GM23248 (cell line): ENCODE measurements at regions not wholly inside any gene's neighbourhood (a gene's known extent, or its start where the extent isn't known, plus 50 kb on each side); places are given as distances from the start of the nearest gene placed in this dataset.
"Not testable (repeated sequence)": the region's sequence is repeated elsewhere in the genome, so short reads cannot be mapped to it uniquely, and the experiment has no call there.

Experiments
- DNase-seq: peaks from one replicate; pipeline ENCODE4 v3.0.0-alpha.2; 2015
- H2AFZ ChIP-seq: fragments of 200-600 bp; sonication (generic); 2 replicates; pipeline ENCODE4 v1.6.1; 2016; ENCODE audit warnings: antibody characterized with exemption
- H3F3A ChIP-seq: fragments of 200-600 bp; sonication (generic); 2 replicates; pipeline ENCODE4 v1.6.1; 2016; ENCODE audit warnings: mild to moderate bottlenecking, antibody characterized with exemption, mixed run types; ENCODE audit not compliant: insufficient read depth
- H3K27ac ChIP-seq: fragments of 200-600 bp; sonication (generic); 2 replicates; pipeline ENCODE4 v1.5.1; 2016; ENCODE audit warnings: mild to moderate bottlenecking
- H3K27me3 ChIP-seq: fragments of 200-600 bp; sonication (generic); replicated peaks from 2 replicates; pipeline ENCODE4 v1.6.1; 2016; ENCODE audit warnings: mild to moderate bottlenecking; ENCODE audit not compliant: insufficient read depth
- H3K36me3 ChIP-seq: fragments of 200-600 bp; sonication (generic); 2 replicates; pipeline ENCODE4 v1.6.1; 2016; ENCODE audit warnings: low read depth, mild to moderate bottlenecking
- H3K4me1 ChIP-seq: fragments of 200-600 bp; sonication (generic); 2 replicates; pipeline ENCODE4 v1.6.1; 2016; ENCODE audit warnings: mild to moderate bottlenecking; ENCODE audit not compliant: insufficient read depth
- H3K4me2 ChIP-seq: fragments of 200-600 bp; sonication (generic); one replicate; pipeline ENCODE4 v1.6.1; 2016; ENCODE audit warnings: mild to moderate bottlenecking; ENCODE audit not compliant: unreplicated experiment
- H3K4me3 ChIP-seq: fragments of 200-600 bp; sonication (generic); 2 replicates; pipeline ENCODE4 v1.5.1; 2016; ENCODE audit warnings: mild to moderate bottlenecking
- H3K79me2 ChIP-seq: fragments of 200-600 bp; sonication (generic); 2 replicates; pipeline ENCODE4 v1.6.1; 2016; ENCODE audit warnings: mild to moderate bottlenecking; ENCODE audit not compliant: insufficient read depth
- H3K9ac ChIP-seq: fragments of 200-600 bp; sonication (generic); 2 replicates; pipeline ENCODE4 v1.6.1; 2016; ENCODE audit warnings: mild to moderate bottlenecking
- H3K9me2 ChIP-seq: fragments of 200-600 bp; sonication (generic); 2 replicates; pipeline ENCODE4 v1.6.1; 2016; ENCODE audit warnings: mixed run types, mild to moderate bottlenecking, moderate library complexity; ENCODE audit not compliant: insufficient read depth
- H3K9me3 ChIP-seq: fragments of 200-600 bp; sonication (generic); one replicate; pipeline ENCODE4 v1.6.1; 2017; ENCODE audit warnings: low read depth
- H4K20me1 ChIP-seq: fragments of 200-600 bp; sonication (generic); 2 replicates; pipeline ENCODE4 v1.6.0; 2016; ENCODE audit not compliant: insufficient read depth
- EZH2 ChIP-seq: fragments of 200-600 bp; sonication (generic); IDR thresholded peaks from 2 replicates; pipeline ENCODE4 v1.6.1; 2018; ENCODE audit warnings: antibody characterized with exemption, mild to moderate bottlenecking; ENCODE audit not compliant: insufficient read depth, poor library complexity, severe bottlenecking
- EZH2phosphoT487 ChIP-seq: fragments of 200-600 bp; sonication (generic); IDR thresholded peaks from 2 replicates; pipeline ENCODE4 v1.6.1; 2018; ENCODE audit warnings: antibody characterized with exemption, moderate library complexity, mild to moderate bottlenecking, low read depth; ENCODE audit not compliant: insufficient read depth
- WGBS, 2 experiments: methylation state at CpG; one replicate each; pipeline ENCODE4 v1.1.6; 2015 to 2017; ENCODE audit warnings: low lambda C conversion rate in 2 of 2, low coverage in 1 of 2; ENCODE audit errors: missing lambda C conversion rate in 2 of 2; 5-methylcytosine and 5-hydroxymethylcytosine counted together
- in situ Hi-C: fragments of 300-500 bp; cut with MboI; formaldehyde crosslinking; loops from 2 replicates; pipeline ENCODE4 v1.15.0; 2020

GRCh38 chr10:124170631-124171030, 77.2 kb upstream of the CHST15 start:
- TF ChIP-seq EZH2, result no peak
- TF ChIP-seq EZH2phosphoT487, result no peak
- Histone ChIP-seq H3K4me2 (no peak overlapping the region), H3F3A (no peaks in the 10 kb centered on the region), H3K4me3 (no peak overlapping the region), H3K4me1 (no peaks in the 10 kb centered on the region), H3K36me3 (no peaks in the 10 kb centered on the region), H4K20me1 (no peaks in the 10 kb centered on the region), H3K27ac (no peak overlapping the region), H3K9me2 (no peaks in the 10 kb centered on the region), H3K79me2 (no peaks in the 10 kb centered on the region), H3K9ac (no peak overlapping the region), H3K9me3 (no peaks in the 10 kb centered on the region), H2AFZ (no peak overlapping the region), H3K27me3 (no peaks in the 10 kb centered on the region; the same call in 1 of the 2 replicates)
- in situ Hi-C loops, result no loop called here
- DNase-seq, result no peak
- 39% methylated on average over 7 of the region's 7 CpGs for WGBS, 2 experiments

GRCh38 chr10:124168991-124169802, 75.8 kb upstream of the CHST15 start:
- Histone ChIP-seq H3K27ac (no peak overlapping the region), H3K9me3 (no peaks in the 10 kb centered on the region), H3K4me2 (no peak overlapping the region), H3F3A (no peaks in the 10 kb centered on the region), H3K4me1 (no peaks in the 10 kb centered on the region), H3K79me2 (no peaks in the 10 kb centered on the region), H4K20me1 (no peaks in the 10 kb centered on the region), H3K9me2 (no peaks in the 10 kb centered on the region), H3K9ac (no peak overlapping the region), H3K36me3 (no peaks in the 10 kb centered on the region), H3K27me3 (no peaks in the 10 kb centered on the region; the same call in 1 of the 2 replicates), H2AFZ (no peak overlapping the region), H3K4me3 (no peak overlapping the region)
- in situ Hi-C loops, result no loop called here
- WGBS, 2 experiments, result 55 to 57% methylated on average over 17 of the region's 17 CpGs
- DNase-seq, result no peak
- no peak for TF ChIP-seq EZH2phosphoT487
- no peak for TF ChIP-seq EZH2

- no peak for DNase-seq
- no peaks in the 10 kb centered on the region for H4K20me1 ChIP-seq
- no peaks in the 10 kb centered on the region for H3K79me2 ChIP-seq
- no peaks in the 10 kb centered on the region for H3K36me3 ChIP-seq
- H3K9ac ChIP-seq, result no peak overlapping the region
- in situ Hi-C loops, result no loop called here
- H3K27ac ChIP-seq, result no peak overlapping the region
- no peaks in the 10 kb centered on the region for H3K9me2 ChIP-seq
- no peak overlapping the region for H3K4me3 ChIP-seq
- H3K4me2 ChIP-seq, result no peak overlapping the region
- H3F3A ChIP-seq, result no peaks in the 10 kb centered on the region
- H3K9me3 ChIP-seq, result no peaks in the 10 kb centered on the region
- no peaks in the 10 kb centered on the region; the same call in 1 of the 2 replicates for H3K27me3 ChIP-seq
- no peaks in the 10 kb centered on the region for H3K4me1 ChIP-seq
- 44 to 46% methylated on average over 5 of the region's 5 CpGs for WGBS, 2 experiments
- no peak overlapping the region for H2AFZ ChIP-seq
- TF ChIP-seq EZH2phosphoT487, result no peak
- TF ChIP-seq EZH2, result no peak
These were observed 75.2 kb upstream of the CHST15 start for GRCh38 chr10:124168581-124168980.

- H2AFZ ChIP-seq, H4K20me1 ChIP-seq, H3K9ac ChIP-seq, H3K4me2 ChIP-seq, H3K4me3 ChIP-seq, H3K9me2 ChIP-seq, H3K79me2 ChIP-seq, H3K27me3 ChIP-seq, DNase-seq, in situ Hi-C loops, H3K36me3 ChIP-seq, H3K27ac ChIP-seq, H3K9me3 ChIP-seq, H3F3A ChIP-seq, H3K4me1 ChIP-seq: not testable (repeated sequence)
- 44 to 52% methylated on average over 5 of the region's 5 CpGs for WGBS, 2 experiments
These were observed 74.5 kb upstream of the CHST15 start for GRCh38 chr10:124167925-124168324.
